DMS79 treated with DMSO at 0.1 percent for 48 hours (cell line): ENCODE measurements at regions not wholly inside any gene's neighbourhood (a gene's known extent, or its start where the extent isn't known, plus 50 kb on each side); places are given as distances from the start of the nearest gene placed in this dataset.

Experiments
- DNase-seq: peaks from one replicate; lab custom pipeline; 2025; lab: John Stamatoyannopoulos, UW

GRCh38 chr17:73724341-73724740 lies 80.1 kb upstream of the SDK2 start:
- DNase-seq, result no peak

- DNase-seq, result no peak
Measured at GRCh38 chr17:73724990-73725389, 80.7 kb upstream of the SDK2 start.

- DNase-seq, result no peak
Measured at GRCh38 chr17:73725794-73726515, 81.7 kb upstream of the SDK2 start.

- no peak for DNase-seq
Measured at GRCh38 chr17:73727941-73728340, 83.7 kb upstream of the SDK2 start.

GRCh38 chr17:73729101-73729500 lies 84.9 kb upstream of the SDK2 start:
- no peak for DNase-seq

GRCh38 chr17:73731733-73732132 lies 87.5 kb upstream of the SDK2 start:
- DNase-seq, result no peak

- no peak for DNase-seq
Measured at GRCh38 chr17:73733517-73733916, 89.3 kb upstream of the SDK2 start.

GRCh38 chr17:73735245-73735644 lies 91.0 kb upstream of the SDK2 start:
- DNase-seq, result peak; percentile 18

- DNase-seq, result no peak
Measured at GRCh38 chr17:73738751-73739575, 94.7 kb upstream of the SDK2 start.

- no peak for DNase-seq
Measured at GRCh38 chr17:73740370-73740769, 96.1 kb upstream of the SDK2 start.

GRCh38 chr17:73742948-73743381 lies 98.7 kb upstream of the SDK2 start:
- no peak for DNase-seq

GRCh38 chr17:73743518-73744201 lies 99.4 kb upstream of the SDK2 start:
- DNase-seq, result no peak

GRCh38 chr17:73744411-73744810 lies 100.2 kb upstream of the SDK2 start:
- peak; percentile 16 for DNase-seq

GRCh38 chr17:73746314-73747073 lies 102.2 kb upstream of the SDK2 start:
- no peak for DNase-seq

- DNase-seq, result no peak
Measured at GRCh38 chr17:73747221-73748002, 103.2 kb upstream of the SDK2 start.

GRCh38 chr17:73748508-73748907 lies 104.3 kb upstream of the SDK2 start:
- DNase-seq, result no peak

GRCh38 chr17:73749337-73749823 lies 105.1 kb upstream of the SDK2 start:
- no peak for DNase-seq

GRCh38 chr17:73749928-73750605 lies 105.8 kb upstream of the SDK2 start:
- no peak for DNase-seq

GRCh38 chr17:73750975-73751374 lies 106.7 kb upstream of the SDK2 start:
- DNase-seq, result no peak

- no peak for DNase-seq
Measured at GRCh38 chr17:73753751-73754496, 109.7 kb upstream of the SDK2 start.
